HG02642 (cell line): ENCODE measurements at regions not wholly inside any gene's neighbourhood (a gene's known extent, or its start where the extent isn't known, plus 50 kb on each side); places are given as distances from the start of the nearest gene placed in this dataset.

ENCODE experiments used
- ATAC-seq: cut with Tn5 transposase; IDR thresholded peaks from one replicate; pipeline ENCODE4 v1.9.1; 2021; ENCODE audit warnings: mild to moderate bottlenecking; ENCODE audit not compliant: unreplicated experiment, poor library complexity

- ATAC-seq = no peak
Observed at GRCh38 chr2:60029566-60029883, 523.9 kb downstream of the BCL11A start.

GRCh38 chr2:60028849-60029565 lies 524.4 kb downstream of the BCL11A start:
- ATAC-seq = no peak

- no peak for ATAC-seq
Observed at GRCh38 chr2:60025496-60025895, 528.0 kb downstream of the BCL11A start.

GRCh38 chr2:60023256-60023985 lies 530.0 kb downstream of the BCL11A start:
- ATAC-seq = no peak

- no peak for ATAC-seq
Observed at GRCh38 chr2:60007671-60008070, 545.8 kb downstream of the BCL11A start.

- no peak for ATAC-seq
Observed at GRCh38 chr2:60003076-60003475, 550.4 kb downstream of the BCL11A start.

GRCh38 chr2:60002183-60002867 lies 551.1 kb downstream of the BCL11A start:
- no peak for ATAC-seq

GRCh38 chr2:60000686-60001085 lies 552.8 kb downstream of the BCL11A start:
- ATAC-seq = no peak

GRCh38 chr2:59998324-59998723 lies 555.1 kb downstream of the BCL11A start:
- ATAC-seq = no peak

GRCh38 chr2:59997371-59997770 lies 556.1 kb downstream of the BCL11A start:
- ATAC-seq = no peak

GRCh38 chr2:59996855-59997254 lies 556.6 kb downstream of the BCL11A start:
- ATAC-seq = no peak

GRCh38 chr2:59993726-59994125 lies 559.7 kb downstream of the BCL11A start:
- ATAC-seq = no peak

GRCh38 chr2:59988341-59988740 lies 565.1 kb downstream of the BCL11A start:
- no peak for ATAC-seq

GRCh38 chr2:59986511-59986910 lies 566.9 kb downstream of the BCL11A start:
- no peak for ATAC-seq

- no peak for ATAC-seq
Observed at GRCh38 chr2:59985923-59986322, 567.5 kb downstream of the BCL11A start.

GRCh38 chr2:59974051-59974766 lies 579.2 kb downstream of the BCL11A start:
- ATAC-seq = no peak

GRCh38 chr2:59969161-59969560 lies 584.3 kb downstream of the BCL11A start:
- ATAC-seq = no peak

GRCh38 chr2:59968441-59968840 lies 585.0 kb downstream of the BCL11A start:
- no peak for ATAC-seq

GRCh38 chr2:59967691-59968090 lies 585.8 kb downstream of the BCL11A start:
- no peak for ATAC-seq

GRCh38 chr2:59963157-59963556 lies 590.3 kb downstream of the BCL11A start:
- no peak for ATAC-seq

GRCh38 chr2:59961746-59962145 lies 591.7 kb downstream of the BCL11A start:
- ATAC-seq = no peak
